Mucosa of gallbladder (tissue), 1 donor: ENCODE measurements at regions not wholly inside any gene's neighbourhood (a gene's known extent, or its start where the extent isn't known, plus 50 kb on each side); places are given as distances from the start of the nearest gene placed in this dataset.
"Not testable (repeated sequence)": the region's sequence is repeated elsewhere in the genome, so short reads cannot be mapped to it uniquely, and the experiment has no call there.

Experiments used
- DNase-seq: peaks from one replicate; pipeline ENCODE4 v3.0.0-alpha.2; 2020; ENCODE audit warnings: low spot score
- donor health status: DM: no; HTN: no; CAD: no.

DNA sequence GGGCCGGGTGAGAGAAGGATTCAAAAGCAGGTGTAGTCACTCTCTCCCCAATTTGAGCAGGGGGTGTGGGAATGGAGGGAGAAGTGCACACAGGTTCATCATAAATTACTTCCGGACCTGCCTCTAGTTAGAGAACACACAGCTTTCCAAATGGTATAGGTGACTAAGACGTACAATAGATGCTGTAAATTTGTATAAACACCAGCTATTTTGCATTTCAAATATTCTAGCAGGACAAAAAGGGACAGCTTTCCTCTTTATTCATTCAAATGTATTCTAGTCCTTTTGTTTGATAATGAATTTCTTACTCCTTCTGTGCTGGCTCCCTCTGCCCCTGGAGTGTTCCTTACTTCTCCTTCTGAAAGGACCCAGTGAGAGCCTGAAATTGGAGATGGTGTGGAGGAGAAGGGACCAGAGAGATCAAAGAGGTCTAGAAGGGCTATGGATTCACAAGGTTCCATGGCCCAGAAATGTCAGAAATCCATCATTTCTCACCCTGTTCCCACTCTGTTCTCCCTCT is 53.2 kb upstream of the SH3BP4 start:
- DNase-seq = no peak

DNA sequence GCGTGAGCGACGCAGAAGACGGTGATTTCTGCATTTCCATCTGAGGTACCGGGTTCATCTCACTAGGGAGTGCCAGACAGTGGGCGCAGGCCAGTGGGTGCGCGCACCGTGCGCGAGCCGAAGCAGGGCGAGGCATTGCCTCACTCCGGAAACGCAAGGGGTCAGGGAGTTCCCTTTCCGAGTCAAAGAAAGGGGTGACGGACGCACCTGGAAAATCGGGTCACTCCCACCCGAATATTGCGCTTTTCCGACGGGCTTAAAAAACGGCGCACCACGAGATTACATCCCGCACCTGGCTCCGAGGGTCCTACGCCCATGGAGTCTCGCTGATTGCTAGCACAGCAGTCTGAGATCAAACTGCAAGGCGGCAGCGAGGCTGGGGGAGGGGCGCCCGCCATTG is 63.4 kb upstream of the SH3BP4 start:
- not testable (repeated sequence) for DNase-seq

DNA sequence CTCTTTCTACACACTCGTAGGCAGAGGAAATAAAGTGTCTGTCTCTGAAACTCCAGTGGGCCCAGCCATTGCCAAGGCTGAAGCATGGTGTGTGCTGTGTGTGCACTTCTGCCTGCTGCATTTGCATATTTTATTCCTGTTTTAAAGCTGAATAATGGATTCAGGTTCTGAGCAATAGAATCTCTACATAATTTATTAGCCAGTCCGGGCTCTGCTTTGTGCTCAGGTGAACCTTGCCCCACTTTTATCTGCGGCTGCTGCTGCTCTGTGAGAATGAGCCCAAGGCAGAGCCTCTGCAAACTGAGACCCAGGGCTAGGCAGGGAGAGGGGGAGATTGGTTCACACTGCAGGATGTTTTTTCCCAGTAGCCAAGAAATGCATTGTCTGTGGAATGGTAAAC is 64.6 kb upstream of the SH3BP4 start:
- no peak for DNase-seq

DNA sequence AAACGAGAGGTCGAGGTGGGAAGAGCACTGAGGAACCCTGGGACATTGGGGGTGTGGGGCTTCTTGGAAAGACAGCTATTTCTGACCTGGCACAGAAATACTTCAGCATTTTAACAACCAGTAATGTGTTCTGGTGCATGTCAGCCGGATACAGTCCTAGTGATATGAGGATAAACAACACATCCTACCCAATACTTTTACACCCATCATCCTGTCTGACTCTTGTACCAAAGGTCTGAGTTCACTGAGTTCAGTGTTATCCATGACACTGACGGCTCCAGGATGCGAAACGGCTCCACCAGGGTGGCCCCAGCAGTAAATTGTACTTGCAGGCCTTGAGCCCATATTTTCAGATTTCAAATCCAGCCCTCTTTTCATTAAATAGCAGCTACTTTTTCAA is 65.9 kb upstream of the SH3BP4 start:
- no peak for DNase-seq

DNA sequence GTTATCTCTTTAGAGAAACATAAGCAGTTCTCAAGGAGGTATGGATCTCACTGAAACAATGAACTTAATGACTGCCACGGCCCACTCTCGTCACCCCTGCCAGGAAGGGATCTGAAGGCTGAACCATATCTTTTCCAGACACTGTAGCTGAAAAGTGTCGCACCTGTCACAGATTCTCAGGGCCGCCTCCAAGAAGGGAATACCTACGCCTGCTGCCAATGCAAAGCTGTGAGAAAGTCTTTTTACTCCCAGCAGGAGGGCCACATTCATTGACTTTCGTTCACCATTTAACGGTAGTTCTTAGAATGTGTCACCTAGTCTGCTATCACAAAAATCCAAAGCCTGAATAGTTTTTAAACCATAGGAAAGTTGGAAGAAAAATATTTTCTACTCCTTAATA is 66.7 kb upstream of the SH3BP4 start:
- no peak for DNase-seq

DNA sequence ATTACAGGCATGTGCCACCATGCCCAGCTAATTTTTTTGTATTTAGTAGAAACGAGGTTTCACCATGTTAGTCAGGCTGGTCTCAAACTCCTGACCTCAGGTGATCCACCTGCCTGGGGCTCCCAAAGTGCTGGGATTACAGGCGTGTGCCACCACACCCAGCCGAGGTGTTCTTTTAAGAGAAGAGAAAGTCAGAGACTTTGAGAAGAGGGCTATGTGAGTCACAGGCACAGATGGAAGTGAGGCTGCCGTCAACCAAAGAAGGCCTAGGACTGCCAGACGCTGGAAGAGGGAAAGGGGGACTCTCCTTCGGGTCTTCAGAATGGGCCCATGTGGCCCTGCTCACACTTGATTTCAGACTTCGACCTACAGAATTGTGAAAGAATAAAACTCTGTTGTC is 67.2 kb upstream of the SH3BP4 start:
- DNase-seq = no peak

DNA sequence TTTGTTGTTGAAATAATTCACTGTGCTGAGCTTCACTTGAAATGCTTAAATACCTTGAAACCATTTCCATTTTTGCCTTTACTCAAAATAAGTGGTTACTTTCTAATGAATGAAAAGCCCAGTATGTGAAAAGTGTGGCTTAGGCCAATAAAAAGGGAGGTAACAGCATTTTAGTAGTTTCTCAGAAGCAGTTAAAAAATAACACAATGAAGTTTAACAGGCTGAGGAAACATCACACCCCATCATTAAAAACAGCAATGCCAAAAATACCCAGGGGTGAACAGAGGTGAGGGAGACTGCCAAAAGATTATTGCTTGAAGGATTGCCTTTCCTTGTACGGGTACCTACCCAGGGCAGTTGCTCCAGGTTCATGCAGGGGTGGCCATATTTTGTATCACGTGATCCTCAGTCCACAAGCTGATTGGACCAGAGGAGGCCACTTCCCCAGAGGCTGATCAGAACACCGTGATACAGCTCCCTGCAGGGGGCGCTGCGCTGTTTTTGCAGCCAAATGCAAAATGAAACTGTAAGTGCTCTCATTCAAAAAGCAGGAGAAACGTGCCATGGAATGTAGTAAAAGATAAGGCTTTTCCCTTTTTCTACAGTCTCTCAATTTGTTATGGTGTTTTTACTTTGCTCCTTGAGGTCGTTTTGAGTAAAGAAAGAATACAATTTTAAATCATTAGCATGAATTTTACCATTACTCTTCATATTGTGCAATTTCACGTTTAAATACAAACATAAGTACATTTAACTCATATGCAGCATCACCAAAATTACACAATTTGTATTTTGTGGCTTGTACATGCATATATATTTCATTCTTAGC is 70.2 kb upstream of the SH3BP4 start:
- peak; percentile 79 for DNase-seq

DNA sequence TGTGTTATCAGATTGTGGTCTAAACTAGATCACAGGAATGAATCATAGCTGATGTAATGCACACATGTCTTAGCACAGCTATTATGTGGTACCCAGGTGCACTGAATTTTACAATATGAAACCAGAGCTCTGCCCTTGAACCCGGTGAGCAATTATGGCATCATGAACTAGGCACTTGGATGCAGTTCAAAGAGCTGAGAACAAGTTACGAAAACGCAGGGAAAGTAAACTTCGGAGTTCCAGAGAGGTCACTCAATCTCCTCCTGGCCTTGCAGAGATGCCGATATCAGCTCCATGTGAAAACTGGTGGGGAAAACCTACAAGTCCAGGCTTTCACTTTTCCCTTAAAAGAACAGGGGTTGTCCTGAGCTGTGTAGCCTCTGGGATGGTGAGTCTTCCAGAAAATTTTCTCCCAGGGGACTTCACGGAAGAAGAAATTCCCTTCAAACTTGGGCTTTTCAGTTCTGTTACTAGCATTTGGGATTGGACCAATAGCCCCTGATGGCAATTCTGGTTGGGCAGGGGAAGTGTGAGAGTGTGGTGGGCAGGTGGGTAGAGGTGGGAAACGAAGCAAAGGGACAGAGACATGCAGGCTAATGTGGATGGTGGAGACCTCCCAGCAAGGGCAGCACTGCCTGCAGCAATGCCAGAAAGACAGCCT is 71.1 kb upstream of the SH3BP4 start:
- DNase-seq = peak; percentile 64

DNA sequence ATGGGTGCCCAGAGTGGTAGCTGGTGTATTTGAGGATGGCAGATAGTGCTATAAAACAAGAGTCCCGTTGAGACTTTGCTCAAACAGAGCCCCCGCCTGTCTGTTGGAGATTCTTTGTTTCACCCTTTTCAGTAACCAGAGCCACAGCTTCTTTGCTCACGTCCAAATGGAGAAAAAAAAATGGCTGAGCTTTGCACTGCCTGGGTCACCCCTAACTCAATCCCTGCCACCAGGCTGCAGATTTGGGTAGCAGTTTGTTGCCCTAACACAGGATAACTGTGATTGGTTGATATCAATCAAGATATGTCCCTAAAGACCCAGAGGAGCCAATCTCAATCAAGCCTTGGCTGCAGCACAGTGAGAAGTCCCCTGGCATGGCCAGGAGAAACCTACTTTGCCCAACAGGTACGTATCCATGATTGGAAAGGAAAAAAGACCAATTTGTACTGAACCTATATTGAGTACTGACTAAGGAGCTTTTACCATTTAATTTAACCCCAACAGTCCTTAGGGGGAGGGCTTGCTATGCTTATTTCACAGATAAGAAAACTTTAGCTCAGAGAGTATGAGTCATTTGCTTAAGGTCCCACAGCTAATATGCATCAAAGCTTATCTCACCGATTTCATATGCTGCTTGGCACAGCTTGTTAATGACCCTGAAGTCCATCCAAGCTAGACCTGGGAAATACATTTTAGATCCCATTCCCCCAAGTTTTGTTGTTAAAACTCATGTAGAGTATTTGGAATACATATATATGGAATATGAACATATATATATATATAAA is 72.0 kb upstream of the SH3BP4 start:
- DNase-seq = no peak

DNA sequence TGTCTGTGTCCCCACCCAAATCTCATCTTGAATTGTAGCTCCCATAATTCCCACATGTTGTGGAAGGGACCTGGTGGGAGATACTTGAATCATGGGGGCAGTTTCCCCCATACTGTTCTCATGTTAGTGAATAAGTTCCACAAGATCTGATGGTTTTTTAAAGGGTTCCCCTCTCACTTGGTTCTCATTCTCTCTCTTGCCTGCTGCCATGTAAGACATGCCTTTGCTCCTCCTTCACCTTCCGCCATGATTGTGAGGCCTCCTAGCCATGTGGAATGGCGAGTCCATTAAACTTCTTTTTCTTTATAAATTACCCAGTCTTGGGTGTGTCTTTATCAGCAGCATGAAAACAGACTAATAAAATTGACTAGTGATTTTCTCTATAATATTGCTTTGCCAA is 75.2 kb upstream of the SH3BP4 start:
- DNase-seq = not testable (repeated sequence)

DNA sequence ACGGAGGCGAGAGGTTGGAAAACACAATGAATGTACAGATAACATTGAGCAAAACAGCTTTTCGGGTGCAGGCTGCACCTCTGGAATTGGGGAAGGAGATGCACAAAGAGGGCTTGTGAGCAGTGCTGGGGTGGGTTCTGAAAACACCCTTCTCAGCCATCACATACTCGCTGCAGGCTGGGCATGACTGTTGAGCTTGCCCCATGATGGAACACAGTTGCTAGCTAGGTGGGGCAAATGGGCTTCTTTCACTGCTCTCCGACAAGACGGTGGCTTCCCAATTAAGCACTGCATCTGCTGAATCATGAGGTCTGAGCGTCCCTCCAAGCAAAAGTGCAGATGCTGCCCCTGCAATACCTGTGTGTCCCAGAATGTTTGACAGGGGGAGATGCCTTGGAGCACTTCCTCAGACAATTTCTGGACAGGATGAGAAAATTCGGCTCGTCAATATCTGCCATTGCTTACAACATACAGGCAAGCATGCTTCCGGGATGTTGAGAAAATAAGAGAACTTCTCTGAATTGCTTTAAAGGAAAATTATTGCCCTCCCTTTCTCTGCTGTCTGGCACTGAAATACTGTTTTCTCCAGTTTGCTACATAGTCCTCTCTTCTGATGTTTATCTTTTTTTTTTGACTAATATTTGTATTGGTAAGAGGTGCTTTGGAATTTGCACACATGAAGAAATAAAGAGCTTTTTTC is 77.3 kb upstream of the SH3BP4 start:
- no peak for DNase-seq

DNA sequence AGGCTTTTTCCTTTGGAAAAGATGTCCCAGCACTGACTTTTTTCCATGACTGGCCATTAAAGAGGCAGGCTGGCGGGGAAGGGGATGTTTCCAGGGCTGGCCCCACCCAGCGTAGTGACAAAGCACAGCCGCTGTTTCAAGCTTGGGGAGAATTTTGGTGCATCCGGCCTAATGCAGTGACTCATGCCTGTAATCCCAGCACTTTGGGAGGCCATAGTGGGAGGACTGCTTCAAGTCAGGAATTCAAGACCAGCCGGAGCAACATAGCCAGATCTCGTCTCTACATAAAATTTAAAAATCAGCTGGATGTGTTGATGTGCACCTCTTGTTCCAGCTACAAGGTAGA is 78.0 kb upstream of the SH3BP4 start:
- peak; percentile 26 for DNase-seq

DNA sequence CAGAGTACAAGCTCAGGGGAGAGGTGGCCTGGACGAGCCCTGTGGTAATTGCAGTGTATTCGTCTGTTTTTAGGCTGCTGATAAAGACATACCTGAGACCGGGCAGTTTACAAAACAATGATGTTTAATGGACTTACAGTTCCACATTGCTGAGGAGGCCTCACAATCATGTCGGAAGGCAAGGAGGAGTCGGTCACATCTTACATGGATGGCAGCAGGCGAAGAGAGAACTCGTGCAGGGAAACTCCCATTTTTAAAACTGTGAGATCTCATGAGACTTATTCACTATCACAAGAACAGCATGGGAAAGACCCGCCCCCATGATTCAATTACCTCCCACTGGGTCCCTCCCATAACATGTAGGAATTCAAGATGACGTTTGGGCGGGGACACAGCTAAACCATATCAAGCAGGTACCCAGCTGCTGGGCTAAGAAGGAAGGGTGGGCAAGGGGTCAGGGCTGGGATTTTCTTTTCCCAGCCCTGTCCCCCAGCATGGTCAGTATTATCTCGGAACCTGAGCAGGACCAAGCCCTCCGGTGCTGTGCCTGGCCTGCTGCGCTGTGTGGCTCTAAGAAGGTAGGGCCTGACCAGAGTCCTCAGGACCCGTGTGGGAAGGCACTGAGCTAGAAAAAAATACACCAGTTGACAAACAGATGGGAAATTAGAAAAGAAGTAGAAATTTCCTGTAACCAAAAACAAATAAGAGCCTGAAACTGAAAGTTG is 78.6 kb upstream of the SH3BP4 start:
- no peak for DNase-seq

DNA sequence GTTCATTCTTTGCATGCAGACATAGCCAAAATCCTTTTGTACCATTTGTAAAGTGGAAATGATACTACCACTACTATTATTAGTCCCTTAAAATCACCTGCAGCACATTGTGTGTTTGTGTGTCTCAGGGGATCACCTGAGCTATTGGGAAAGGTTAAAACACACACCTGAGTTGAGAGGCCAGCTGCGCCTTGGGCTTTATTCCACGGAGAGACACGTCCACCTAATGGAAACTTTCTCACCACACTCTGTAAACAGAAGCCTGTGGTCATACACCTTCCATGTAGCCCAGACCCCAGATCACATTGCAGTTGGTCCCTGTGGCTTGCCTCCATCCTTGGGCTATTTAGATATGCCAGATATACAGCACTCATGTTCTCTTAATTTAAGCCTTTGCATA is 81.8 kb upstream of the SH3BP4 start:
- DNase-seq = no peak

DNA sequence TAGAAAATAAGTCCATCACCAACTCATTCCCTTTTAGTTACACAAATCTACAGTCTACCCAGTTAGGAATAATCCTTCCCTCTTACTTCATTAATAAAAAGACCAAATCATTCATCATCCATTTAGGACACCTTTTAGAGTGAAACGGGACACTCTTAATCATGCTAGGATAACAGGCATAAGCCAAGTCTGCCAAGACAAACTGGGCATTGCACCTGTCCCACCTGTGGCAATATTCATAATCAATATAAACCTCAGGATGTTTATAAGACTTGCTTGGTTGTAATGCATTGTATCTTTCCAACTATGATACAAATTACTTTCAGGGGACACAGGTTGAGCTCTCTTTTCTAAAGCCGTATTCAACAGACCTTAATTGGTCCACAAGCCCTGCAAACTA is 82.7 kb upstream of the SH3BP4 start:
- DNase-seq = no peak

DNA sequence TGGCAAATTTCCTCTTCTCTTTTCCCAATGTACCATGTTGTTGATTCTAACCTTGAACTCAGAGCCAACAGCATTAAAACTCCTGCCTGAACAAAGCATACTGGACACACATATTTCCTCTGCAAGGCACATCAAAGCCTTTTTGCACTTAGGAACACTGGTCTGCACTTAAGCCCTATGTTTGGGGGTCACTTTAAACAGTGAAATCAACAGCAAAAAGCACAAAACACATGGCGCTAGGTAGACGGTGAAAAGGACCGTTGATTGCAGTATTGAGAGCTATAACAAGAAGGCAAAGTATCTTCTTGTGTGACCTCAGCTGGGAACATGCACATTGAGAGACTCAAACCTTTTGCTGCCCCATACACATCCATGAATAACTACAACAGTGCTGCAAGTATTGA is 83.9 kb upstream of the SH3BP4 start:
- DNase-seq = no peak

DNA sequence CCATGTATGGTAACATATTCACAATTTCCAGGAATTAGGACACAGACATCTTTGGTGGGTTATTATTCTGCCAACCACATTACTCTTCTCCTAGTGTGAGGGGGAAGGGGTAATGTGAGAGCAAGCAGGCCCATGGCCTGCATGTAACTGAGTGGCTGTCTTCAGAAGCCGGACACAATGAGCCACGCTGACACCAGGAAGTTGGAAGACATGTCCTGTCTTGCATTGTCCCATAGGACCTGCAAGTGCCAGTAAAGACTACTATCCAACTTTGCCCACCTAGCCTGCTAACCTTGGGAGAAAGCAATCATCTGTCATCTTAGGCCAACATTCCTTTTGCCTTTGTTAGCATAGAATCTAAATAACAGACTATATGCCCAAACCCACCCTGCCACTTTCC is 86.2 kb upstream of the SH3BP4 start:
- DNase-seq = no peak

DNA sequence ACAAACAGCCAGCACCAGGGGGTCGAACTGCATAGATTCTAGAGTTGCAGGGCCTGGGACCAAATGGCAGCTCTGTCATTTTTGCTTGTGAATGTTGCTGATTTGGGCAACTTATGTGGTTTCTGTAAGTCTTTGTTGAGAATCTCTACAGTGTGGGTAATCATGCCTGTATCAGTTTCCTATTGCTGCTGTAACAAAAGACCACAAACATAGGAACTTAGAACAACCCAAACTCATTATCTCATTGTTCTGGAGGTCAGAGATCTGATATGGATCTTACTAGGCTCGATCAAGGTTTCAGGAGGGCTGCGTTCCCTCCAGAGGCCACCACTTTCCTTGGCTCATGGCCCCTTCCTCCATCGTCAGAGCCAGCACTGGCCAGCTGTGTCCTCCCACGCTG is 86.8 kb upstream of the SH3BP4 start:
- DNase-seq = no peak

DNA sequence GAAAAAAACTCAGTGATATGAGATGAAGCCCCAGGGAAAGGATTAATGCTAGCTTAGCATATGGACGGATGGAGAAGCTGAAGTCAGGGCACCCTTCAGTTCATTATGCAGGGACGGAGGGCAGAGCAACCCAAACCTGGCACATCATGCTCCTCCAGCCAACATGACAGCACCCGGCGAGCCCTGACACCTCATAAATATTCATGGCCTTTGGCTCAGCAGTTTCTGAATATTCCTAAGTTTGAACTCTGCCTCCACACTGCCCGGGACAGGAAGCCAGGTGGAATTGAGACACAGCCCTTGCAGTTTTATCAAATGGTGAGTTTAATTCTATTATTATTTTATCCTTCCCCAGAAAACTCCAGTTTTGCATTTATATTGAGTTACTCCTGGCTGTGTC is 87.3 kb upstream of the SH3BP4 start:
- no peak for DNase-seq

DNA sequence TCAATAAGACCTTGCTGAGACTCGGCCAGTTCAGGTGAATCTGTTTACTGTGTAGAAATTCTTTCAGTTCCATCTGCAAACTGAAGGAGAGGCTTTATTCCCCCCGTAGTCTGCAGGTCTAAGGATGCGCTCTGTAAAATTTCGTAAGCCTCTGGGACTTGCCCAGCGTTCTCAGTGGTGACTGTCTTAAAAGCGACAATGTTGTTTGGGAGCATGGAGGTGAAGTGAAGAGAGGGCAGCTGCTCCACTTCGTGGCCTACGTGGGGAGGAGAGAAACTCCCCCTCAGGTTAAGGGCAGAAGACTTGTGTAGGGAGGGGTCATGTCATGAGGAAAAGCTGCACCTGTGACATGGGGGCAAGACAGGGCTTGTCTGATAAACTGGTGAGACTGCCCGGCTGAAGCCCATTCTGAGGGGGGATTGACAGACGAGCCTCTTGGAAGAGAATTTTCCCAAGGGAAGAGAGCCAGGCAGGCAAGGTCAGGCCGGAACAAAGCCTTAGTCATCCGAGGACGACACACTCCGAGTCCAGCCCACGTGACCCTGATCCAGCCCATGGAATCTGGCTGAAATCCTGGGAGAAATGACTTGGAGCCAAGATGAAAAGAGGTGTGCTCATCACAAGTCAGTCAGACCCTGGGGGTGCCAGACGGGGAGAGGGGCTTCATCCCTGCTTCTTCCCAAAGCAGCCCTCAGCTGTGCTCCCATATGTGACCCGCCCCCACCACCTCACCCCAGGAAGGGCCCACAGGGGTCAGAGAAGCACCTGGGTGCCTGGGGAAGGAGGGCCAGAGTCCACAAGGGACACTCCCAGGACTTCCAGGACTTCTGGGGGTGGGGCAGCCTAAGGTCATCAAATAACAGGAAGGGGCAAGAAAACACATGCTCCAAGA is 88.5 kb upstream of the SH3BP4 start:
- peak; percentile 46 for DNase-seq
